Right lobe of liver (tissue), 6 donors: ENCODE measurements at regions not wholly inside any gene's neighbourhood (a gene's known extent, or its start where the extent isn't known, plus 50 kb on each side); places are given as distances from the start of the nearest gene placed in this dataset.

Source experiments
- ATAC-seq, 4 donors: fragments of 200-7000 bp; cut with Tn5 transposase; one replicate each; pipeline ENCODE4 v1.9.1; 2020; ENCODE audit warnings: mild to moderate bottlenecking in 4 of 4, moderate library complexity in 4 of 4
- DNase-seq, 3 donors: peaks; one replicate each; pipeline ENCODE4 v3.0.0-alpha.2; 2020
- H3K27ac ChIP-seq, 3 donors: fragments of 200-600 bp; one replicate each; pipeline ENCODE4 v1.8.0; 2022
- H3K27me3 ChIP-seq, 2 donors: fragments of 200-600 bp; one replicate each; pipeline ENCODE4 v1.8.0; 2022
- H3K36me3 ChIP-seq, 4 donors: fragments of 200-600 bp; sonication (generic) in 1 of 4; one replicate each; pipeline versions ENCODE4 v1.5.1 to v1.8.0; 2017 to 2022; ENCODE audit warnings: control low read depth in 1 of 4
- H3K4me1 ChIP-seq, 4 donors: fragments of 200-600 bp; sonication (generic) in 1 of 4; one replicate each; pipeline versions ENCODE4 v1.5.1 to v1.8.0; 2017 to 2022; ENCODE audit warnings: control low read depth in 1 of 4
- H3K4me3 ChIP-seq, 3 donors: fragments of 200-600 bp; one replicate each; pipeline ENCODE4 v1.8.0; 2022
- H3K9me3 ChIP-seq, 4 donors: fragments of 200-600 bp; sonication (generic) in 1 of 4; one replicate each; pipeline versions ENCODE4 v1.5.1 to v1.8.0; 2017 to 2022; ENCODE audit warnings: control low read depth in 1 of 4
- CTCF ChIP-seq, 4 donors: fragments of 200-600 bp in 3 of 4; fragments of 450-650 bp in 1 of 4; IDR thresholded peaks; one replicate each; pipeline versions ENCODE4 v1.5.1 to v1.8.0; 2016 to 2022; ENCODE audit warnings: antibody characterized with exemption in 4 of 4, mild to moderate bottlenecking in 2 of 4
- POLR2A ChIP-seq: fragments of 450-650 bp; IDR thresholded peaks from one replicate; pipeline ENCODE4 v1.6.1; 2017; ENCODE audit warnings: antibody characterized with exemption, mild to moderate bottlenecking
- WGBS: methylation state at CpG from one replicate; pipeline ENCODE4 v1.1.6; 2018; ENCODE audit warnings: low coverage, low lambda C conversion rate; ENCODE audit not compliant: insufficient coverage; ENCODE audit errors: missing lambda C conversion rate; 5-methylcytosine and 5-hydroxymethylcytosine counted together
- intact Hi-C, 2 donors: fragments of 100-400 bp; cut with DNase I; formaldehyde crosslinking; loops; one replicate each; pipeline versions ENCODE4 v1.11.2 to v1.14.1; 2022
- donor health status: DM: no; HTN: yes; CAD: no.
- donor health status: DM: no; HTN: no; CAD: no.
- donor health status: DM: no; HTN: no; CAD: no.
- donor health status: DM: no; HTN: yes; CAD: no.
- donor health status: DM: no; HTN: yes; CAD: no.

GRCh38 chr2:167581961-167582574 lies 665.3 kb downstream of the STK39 start:
- no peaks in the 10 kb centered on the region for H3K27me3 ChIP-seq
- intact Hi-C loops: no loop called here
- DNase-seq (no peak), ATAC-seq (no peak)
- 56% methylated on average over 6 of the region's 6 CpGs for WGBS
- H3K27ac ChIP-seq: no peak overlapping the region
- no peaks in the 10 kb centered on the region for H3K4me1 ChIP-seq
- no peak overlapping the region for H3K4me3 ChIP-seq
- no peaks in the 10 kb centered on the region for H3K9me3 ChIP-seq
- TF ChIP-seq CTCF (IDR thresholded peaks at IDR 0.05) (no peak), POLR2A (no peak)
- H3K36me3 ChIP-seq: no peaks in the 10 kb centered on the region

GRCh38 chr2:167579826-167580225 lies 667.6 kb downstream of the STK39 start:
- no peak overlapping the region for H3K27ac ChIP-seq
- no peak for TF ChIP-seq POLR2A
- TF ChIP-seq CTCF (IDR thresholded peaks at IDR 0.05): no peak
- intact Hi-C loops: no loop called here
- ATAC-seq (no peak), DNase-seq (no peak)
- no peak overlapping the region for H3K4me3 ChIP-seq
- 13% methylated on average over 2 of the region's 2 CpGs for WGBS
- H3K36me3 ChIP-seq: no peaks in the 10 kb centered on the region
- H3K4me1 ChIP-seq: no peaks in the 10 kb centered on the region
- H3K27me3 ChIP-seq: no peaks in the 10 kb centered on the region
- H3K9me3 ChIP-seq: no peaks in the 10 kb centered on the region

GRCh38 chr2:167575276-167575675 lies 672.1 kb downstream of the STK39 start:
- DNase-seq (no peak), ATAC-seq (no peak)
- TF ChIP-seq POLR2A (no peak), CTCF (IDR thresholded peaks at IDR 0.05) (no peak)
- intact Hi-C loops: no loop called here
- no peak overlapping the region for H3K27ac ChIP-seq
- H3K36me3 ChIP-seq: no peaks in the 10 kb centered on the region
- H3K4me3 ChIP-seq: no peak overlapping the region
- H3K4me1 ChIP-seq: no peaks in the 10 kb centered on the region
- no peaks in the 10 kb centered on the region for H3K9me3 ChIP-seq
- no peaks in the 10 kb centered on the region for H3K27me3 ChIP-seq

- H3K9me3 ChIP-seq: peaks cover 0 to 3% (median 0%) of the 10 kb centered on the region in 4 donors
- H3K36me3 ChIP-seq: no peaks in the 10 kb centered on the region
- no peaks in the 10 kb centered on the region for H3K27me3 ChIP-seq
- ATAC-seq: no peak
- no peak overlapping the region for H3K27ac ChIP-seq
- DNase-seq: no peak
- WGBS: 65% methylated on average over 1 of the region's 1 CpG
- TF ChIP-seq CTCF (IDR thresholded peaks at IDR 0.05): no peak
- TF ChIP-seq POLR2A: no peak
- H3K4me1 ChIP-seq: no peaks in the 10 kb centered on the region
- intact Hi-C loops: no loop called here
- no peak overlapping the region for H3K4me3 ChIP-seq
Observed at GRCh38 chr2:167572883-167573619, 674.3 kb downstream of the STK39 start.
